ENCODE measurements at regions not wholly inside any gene's neighbourhood (a gene's known extent, or its start where the extent isn't known, plus 50 kb on each side); places are given as distances from the start of the nearest gene placed in this dataset.
"Not testable (repeated sequence)": the region's sequence is repeated elsewhere in the genome, so short reads cannot be mapped to it uniquely, and the experiment has no call there.

GRCh38 chr12:65657635-65658034 is 166.6 kb upstream of the HMGA2 start:
- DNase-seq = no peak

DNA sequence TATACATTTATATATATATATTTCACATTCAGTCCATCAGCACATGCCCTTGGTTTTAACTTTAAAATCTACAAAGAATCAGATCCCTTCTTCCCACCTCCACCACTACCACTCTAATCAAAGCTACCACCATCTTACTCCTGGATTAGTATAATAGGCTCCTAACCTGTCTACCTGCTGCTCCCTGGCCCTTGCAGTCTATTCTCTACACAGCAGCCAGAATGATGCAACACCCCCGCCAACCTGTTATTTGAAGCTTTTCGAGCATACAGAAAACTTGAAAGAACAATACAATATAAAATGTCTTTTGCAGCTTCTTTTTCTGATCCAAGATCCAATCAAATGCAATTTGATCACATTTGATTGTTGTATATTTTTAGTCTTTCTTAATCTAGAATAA is 165.9 kb upstream of the HMGA2 start:
- no peak for DNase-seq

GRCh38 chr12:65659681-65660080 is 164.6 kb upstream of the HMGA2 start:
- DNase-seq = no peak

GRCh38 chr12:65660096-65660495 is 164.2 kb upstream of the HMGA2 start:
- DNase-seq = no peak

- no peak for DNase-seq
Observed at GRCh38 chr12:65660836-65661235, 163.4 kb upstream of the HMGA2 start.

GRCh38 chr12:65662590-65662989 is 161.7 kb upstream of the HMGA2 start:
- no peak for DNase-seq

GRCh38 chr12:65663097-65663496 is 161.2 kb upstream of the HMGA2 start:
- no peak for DNase-seq

- no peak for DNase-seq
Observed at GRCh38 chr12:65663648-65664047, 160.6 kb upstream of the HMGA2 start.

GRCh38 chr12:65664715-65665250 is 159.5 kb upstream of the HMGA2 start:
- DNase-seq = no peak

- DNase-seq = no peak
Observed at GRCh38 chr12:65665817-65666216, 158.5 kb upstream of the HMGA2 start.

GRCh38 chr12:65666876-65667275 is 157.4 kb upstream of the HMGA2 start:
- DNase-seq = no peak

- DNase-seq = no peak
Observed at GRCh38 chr12:65667932-65668331, 156.4 kb upstream of the HMGA2 start.

DNA sequence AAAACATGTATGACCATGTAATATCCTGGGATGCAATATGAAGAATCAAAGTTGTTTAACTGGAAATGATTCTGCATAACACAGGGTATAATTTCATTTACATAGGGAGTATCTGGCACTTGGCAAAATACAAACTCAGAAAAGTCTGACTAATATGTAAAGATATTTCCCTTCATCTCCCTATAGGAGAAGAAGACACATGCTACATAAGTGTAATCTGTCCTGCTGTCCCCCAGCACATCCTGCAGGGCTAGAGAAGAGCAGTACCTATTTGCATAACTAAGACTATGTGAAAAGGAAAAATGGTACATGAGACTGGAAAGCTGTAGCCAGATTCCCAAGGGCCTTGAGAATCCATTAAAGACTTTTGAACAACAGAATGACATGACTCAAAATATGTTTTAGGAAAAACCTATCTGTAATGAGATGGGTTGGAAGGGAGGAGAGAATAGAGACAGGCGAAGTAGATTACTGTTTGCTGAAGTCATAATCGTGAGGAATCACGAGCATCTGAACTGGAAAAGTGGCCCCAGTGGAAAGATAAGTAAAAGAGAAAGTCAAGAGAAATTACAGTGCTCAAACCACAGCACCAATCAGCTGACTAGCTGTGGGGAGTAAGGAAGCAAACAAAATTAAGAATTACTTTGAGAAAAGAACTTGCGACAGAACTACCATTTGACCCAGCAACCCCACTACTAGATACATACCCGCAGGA is 155.1 kb upstream of the HMGA2 start:
- no peak for DNase-seq

GRCh38 chr12:65670775-65671174 is 153.5 kb upstream of the HMGA2 start:
- DNase-seq = no peak

- DNase-seq = no peak
Observed at GRCh38 chr12:65672441-65672840, 151.8 kb upstream of the HMGA2 start.

DNA sequence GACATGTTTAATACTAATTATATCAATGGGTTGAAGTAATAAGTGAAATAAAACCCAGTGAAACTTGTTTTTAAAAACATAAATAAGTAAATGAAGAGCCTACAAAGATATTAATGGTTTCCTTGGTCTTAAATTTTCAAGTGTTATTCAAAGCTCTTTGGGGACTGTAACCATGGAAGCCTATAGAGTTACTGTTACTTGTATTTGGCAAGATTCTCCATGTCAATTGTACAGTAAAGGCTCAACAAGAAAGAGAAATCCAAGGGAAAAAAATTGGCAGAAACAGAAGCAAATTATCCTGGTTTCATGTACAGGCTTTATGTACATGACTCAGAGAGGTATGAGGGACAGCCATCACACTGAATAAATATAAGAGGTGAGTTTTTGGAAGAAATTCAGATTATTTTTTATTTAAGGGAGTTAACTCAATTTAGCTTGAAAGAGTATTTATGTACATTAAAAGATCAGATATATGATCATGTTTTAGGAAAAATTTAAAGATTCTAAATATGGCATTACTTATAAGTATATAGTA is 151.1 kb upstream of the HMGA2 start:
- DNase-seq = no peak

GRCh38 chr12:65673732-65674131 is 150.6 kb upstream of the HMGA2 start:
- no peak for DNase-seq

DNA sequence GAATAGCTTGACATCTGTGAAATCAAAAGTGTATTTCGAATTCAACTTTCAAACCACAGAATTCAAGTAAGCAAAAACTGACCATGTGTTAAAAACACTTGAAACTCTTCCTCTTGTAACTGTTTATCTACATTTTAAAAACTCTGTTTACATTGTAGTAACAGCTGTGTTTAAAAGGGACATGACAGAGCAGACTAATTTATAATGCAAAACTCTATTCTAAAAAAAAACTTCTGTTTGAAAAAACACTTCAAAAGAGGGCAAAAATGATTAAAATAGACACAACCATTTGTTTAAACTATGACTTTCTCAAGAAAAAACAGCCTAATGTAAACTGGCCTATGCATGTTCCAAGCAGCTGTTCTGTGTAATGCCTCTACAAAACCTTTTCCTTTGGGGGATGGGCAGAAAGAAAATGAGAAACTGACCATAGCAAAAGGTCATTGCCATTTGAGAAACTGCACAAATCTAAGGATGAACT is 149.1 kb upstream of the HMGA2 start:
- DNase-seq = no peak

- DNase-seq = not testable (repeated sequence)
Observed at GRCh38 chr12:65678172-65678571, 146.1 kb upstream of the HMGA2 start.

DNA sequence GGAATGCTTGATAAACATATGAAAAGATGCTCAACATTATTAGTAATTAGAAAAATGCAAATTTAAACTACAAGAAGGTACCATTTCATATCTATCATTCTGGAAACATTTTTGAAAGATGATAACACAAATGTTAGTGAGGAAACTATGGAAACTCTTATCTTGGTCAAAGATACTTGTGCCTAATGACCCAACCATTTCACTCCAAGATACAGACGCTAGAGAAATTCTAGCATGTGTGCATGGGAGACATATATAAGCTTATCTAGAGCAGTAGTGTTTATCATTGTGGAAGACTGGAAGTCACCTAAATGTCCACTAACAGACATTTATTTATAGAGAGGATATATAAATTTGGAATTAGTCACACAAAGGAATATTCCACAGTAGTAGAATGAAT is 143.1 kb upstream of the HMGA2 start:
- DNase-seq = no peak

DNA sequence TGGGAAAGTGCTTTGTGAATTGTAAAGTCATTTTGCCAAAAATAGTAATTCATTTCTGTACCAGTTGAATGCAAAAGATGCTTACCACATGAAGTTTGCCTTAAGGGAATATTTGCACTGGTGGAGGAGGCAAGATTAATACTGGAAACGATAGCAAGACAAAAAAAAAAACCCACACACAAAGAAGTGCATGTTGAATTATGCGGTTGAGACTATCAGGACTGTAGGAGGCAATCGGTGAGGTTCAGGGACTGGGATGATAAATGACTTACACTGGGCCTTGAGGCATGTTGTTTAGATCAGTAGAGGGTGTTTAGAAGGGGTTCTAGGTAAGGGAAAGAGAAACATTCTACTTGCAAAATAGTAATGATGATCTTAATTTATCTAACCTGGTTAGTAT is 142.2 kb upstream of the HMGA2 start:
- no peak for DNase-seq

GRCh38 chr12:65684906-65685305 is 139.4 kb upstream of the HMGA2 start:
- no peak for DNase-seq

DNA sequence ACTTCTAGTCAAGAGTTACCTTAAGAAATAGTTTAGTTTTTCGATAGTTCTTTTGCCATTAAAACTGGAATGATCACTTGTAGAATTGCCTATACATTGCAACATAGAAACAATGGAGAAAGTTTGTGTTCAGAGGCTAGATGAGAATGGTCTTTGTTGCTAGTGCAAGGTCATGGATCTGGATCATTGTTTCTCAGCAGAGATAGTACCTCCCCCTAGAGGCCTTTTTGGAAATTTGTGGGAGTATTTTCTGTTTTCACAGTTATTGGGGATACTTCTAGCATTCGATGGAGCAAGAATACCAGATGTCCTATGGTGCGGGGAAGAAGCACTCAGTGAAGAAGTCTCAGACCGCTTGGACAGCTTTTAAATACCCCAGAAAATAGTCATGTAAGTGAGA is 138.8 kb upstream of the HMGA2 start:
- no peak for DNase-seq

DNA sequence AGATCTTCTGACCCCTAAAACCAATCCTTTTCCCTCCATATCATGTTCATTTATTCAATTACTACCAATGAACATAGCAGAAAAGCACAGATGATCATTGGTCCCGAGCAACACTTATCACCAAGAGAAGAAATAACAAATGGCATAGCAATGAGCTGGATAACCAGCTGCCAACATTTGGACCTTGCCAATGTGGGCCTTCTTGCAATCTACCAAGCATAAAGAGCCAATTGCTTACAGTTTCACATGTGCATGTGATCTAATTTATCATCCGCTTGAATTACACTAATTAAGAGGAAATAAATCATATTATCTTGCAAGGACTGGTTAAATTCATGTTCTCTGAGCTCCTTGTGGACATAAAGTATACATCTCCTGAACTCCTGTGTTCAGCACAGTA is 134.8 kb upstream of the HMGA2 start:
- DNase-seq = no peak

DNA sequence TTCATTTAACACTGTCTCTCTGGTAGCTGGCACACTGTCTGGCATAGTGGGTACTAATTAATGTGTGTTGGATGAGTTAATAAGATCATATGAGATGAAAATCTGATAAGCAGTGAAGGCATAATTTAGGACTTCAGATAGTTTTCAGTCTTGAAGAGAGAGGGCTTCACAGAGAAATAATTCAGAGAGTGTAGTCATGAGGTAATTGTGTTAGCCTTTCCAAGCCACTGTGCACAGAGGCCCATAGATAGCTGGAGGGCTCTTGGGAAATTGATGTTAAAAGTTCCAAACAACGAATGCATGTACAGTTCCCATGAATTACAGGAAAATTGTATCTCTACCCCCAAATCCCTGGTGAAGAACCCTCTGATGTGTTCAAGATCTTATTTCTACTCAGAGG is 133.8 kb upstream of the HMGA2 start:
- DNase-seq = no peak

All from retina (tissue), 1 donor.